ENCODE measurements at regions not wholly inside any gene's neighbourhood (a gene's known extent, or its start where the extent isn't known, plus 50 kb on each side); places are given as distances from the start of the nearest gene placed in this dataset.
A peak's percentile ranks its signal among the peaks of the same experiment; 100 is the strongest.

DNA sequence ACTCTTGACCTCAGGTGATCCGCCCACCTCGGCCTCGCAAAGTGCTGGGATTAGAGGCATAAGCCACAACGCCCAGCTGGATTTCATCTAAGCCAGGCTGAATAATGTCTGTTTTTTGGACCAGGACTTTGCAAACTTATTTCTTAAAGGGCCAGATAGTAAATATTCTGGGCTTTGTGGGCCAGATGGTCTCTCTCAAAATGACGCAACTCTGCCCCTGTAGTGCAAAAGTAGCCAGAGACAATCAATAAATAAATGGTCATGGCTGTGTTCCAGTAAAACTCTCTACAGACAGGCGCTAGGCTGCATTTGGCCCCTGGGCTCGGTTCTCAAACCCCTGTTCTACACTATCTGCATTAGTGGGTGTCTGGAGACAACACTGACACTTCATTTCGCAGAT is 121.9 kb upstream of the CDH13 start:
- TF ChIP-seq, protein P1, sequence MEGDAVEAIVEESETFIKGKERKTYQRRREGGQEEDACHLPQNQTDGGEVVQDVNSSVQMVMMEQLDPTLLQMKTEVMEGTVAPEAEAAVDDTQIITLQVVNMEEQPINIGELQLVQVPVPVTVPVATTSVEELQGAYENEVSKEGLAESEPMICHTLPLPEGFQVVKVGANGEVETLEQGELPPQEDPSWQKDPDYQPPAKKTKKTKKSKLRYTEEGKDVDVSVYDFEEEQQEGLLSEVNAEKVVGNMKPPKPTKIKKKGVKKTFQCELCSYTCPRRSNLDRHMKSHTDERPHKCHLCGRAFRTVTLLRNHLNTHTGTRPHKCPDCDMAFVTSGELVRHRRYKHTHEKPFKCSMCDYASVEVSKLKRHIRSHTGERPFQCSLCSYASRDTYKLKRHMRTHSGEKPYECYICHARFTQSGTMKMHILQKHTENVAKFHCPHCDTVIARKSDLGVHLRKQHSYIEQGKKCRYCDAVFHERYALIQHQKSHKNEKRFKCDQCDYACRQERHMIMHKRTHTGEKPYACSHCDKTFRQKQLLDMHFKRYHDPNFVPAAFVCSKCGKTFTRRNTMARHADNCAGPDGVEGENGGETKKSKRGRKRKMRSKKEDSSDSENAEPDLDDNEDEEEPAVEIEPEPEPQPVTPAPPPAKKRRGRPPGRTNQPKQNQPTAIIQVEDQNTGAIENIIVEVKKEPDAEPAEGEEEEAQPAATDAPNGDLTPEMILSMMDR (IDR thresholded peaks at IDR 0.05), result no peak
- peak in 2 of 4 donors; percentile 32 to 51 for TF ChIP-seq POLR2AphosphoS5 (IDR thresholded peaks at IDR 0.05)
- no peak for TF ChIP-seq POLR2A (IDR thresholded peaks at IDR 0.05)

Measured in sigmoid colon (tissue), 4 donors.